Lung microvascular endothelial cell (primary cell): ENCODE measurements at regions not wholly inside any gene's neighbourhood (a gene's known extent, or its start where the extent isn't known, plus 50 kb on each side); places are given as distances from the start of the nearest gene placed in this dataset.
"Not testable (repeated sequence)": the region's sequence is repeated elsewhere in the genome, so short reads cannot be mapped to it uniquely, and the experiment has no call there.

Experiments
- DNase-seq, 2 donors: peaks; one replicate each; pipeline versions ENCODE4 v3.0.0 to v3.0.0-alpha.2; 2010; ENCODE audit warnings: low read depth in 2 of 2

DNA sequence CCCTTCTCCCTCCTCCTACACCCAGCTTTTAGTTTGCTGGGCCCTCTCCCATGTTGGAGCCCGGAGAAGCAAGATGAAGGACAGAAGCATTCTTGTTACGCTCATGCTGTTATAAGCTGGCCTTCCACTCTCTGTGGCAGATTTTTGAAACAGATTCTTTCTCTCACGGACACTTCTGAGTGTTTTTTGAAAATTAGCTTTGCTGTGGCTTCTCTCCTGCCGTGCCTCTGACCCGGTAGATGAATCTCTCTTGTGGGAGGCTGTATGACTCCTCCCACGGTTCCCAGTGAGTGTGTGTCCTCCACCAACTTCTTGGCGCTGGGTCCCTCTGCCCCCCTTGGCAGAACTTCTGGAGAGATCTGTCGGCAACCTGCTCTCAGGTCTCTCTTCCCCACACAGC is 269.3 kb upstream of the MYT1L start:
- DNase-seq = no peak

DNA sequence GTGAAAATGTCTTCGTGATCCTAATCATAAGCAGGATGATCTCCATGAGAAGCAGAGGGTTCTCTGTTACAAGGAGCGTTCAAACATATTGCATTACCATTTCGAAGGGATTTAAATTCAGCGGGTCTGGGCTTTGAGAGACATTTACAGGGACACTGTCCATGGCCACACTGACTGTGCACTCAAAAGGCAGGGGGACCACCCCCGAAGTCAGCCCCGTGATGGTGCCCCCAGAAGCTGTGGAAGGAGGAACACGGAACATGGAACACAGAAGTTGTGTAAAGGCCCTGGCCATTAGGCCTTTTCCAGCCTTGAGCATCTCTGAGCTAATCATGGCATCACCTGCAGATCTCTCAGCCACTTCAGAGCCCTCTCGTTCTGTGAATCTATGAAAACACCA is 268.4 kb upstream of the MYT1L start:
- no peak for DNase-seq

DNA sequence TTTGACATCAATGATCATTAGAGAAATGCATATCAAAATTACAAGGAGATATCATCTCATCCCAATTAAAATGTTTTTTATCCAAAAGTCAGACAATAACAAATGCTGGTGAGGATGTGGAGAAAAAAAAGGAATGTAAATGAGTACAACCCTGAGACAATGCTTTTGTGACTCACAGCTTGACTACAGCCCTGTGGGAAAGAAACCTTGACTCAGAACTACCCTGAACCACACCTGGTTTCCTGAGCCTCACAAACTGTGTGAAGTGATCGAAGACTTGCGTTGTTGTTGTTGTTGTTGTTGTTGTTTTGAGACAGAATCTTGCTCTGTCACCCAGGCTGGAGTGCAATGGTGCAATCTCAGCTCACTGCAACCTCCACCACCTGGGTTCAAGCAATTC is 266.6 kb upstream of the MYT1L start:
- DNase-seq = no peak

- no peak for DNase-seq
Observed at GRCh38 chr2:2591542-2591940, 260.5 kb upstream of the MYT1L start.

DNA sequence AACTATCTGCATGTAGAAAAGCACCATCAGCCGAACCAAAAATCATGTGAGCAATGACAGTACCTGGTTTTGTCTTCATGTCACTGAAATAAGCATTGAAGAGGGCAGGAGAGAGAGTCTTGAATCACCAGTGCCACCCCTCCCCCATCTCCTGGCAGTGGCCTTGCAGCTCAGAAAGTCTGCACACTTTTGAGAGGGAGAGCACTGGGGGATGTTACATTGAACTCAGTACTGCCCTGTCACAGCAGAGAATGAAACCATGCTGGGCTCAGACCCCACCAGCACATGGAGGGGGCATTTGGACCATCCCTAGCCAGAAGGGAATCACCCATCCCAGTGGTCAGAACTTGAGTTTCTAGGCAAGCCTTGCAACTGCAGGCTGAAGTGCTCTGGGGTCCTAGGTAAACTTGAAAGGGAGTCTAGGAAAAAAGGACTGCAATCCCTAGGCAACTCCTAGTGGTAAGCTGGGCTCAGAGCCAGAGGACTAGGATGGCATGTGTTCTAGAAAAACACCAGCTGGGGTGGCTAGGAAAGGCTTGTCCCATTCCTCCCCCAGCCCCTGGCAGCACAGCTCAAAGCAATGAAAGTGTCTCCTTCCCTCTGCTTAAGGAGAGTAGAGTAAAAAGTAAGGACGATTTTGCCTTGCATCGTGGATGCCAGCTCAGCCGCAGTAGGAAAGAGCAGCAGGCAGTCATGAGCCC is 259.9 kb upstream of the MYT1L start:
- no peak for DNase-seq

DNA sequence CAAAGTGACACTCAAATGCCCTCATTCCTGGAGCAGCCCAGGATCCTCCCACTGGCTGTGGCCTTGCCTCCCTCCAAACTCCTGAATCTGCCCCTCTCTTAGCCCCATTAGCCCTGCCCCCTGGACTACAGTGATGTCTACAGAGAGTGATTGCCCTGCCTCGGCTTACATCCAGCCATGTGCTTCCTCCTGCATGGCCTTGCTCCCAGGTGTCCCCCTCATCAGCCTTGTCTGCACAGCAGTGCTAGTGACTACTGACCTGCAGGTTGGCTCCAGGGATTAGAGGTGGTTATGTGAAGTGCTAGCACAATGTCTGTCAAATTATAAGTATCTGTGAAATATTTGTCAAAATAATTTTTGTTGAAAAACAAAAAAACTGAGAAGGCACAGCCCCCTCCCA is 259.1 kb upstream of the MYT1L start:
- DNase-seq = no peak

- DNase-seq = no peak
Observed at GRCh38 chr2:2588777-2589176, 257.7 kb upstream of the MYT1L start.

GRCh38 chr2:2587354-2587753 is 256.3 kb upstream of the MYT1L start:
- no peak for DNase-seq

DNA sequence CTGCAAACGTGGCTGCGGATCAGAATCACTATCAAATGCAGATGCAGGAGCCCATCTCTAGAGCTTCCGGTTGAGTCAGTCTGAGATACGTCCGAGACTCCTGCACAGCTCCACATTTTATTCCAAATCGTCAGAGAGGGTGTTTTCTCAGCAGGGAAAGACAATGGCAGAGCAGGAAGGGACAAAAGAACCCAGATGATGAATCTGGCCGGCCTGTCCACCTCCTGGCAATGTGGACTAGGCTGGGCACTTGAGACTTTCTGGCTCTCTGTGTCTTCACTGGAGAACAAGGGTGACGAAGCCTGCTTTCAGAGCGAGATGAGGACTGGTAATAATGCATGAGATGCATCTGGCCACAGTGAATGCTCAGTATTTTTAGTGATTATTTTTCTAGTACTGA is 255.9 kb upstream of the MYT1L start:
- DNase-seq = no peak

DNA sequence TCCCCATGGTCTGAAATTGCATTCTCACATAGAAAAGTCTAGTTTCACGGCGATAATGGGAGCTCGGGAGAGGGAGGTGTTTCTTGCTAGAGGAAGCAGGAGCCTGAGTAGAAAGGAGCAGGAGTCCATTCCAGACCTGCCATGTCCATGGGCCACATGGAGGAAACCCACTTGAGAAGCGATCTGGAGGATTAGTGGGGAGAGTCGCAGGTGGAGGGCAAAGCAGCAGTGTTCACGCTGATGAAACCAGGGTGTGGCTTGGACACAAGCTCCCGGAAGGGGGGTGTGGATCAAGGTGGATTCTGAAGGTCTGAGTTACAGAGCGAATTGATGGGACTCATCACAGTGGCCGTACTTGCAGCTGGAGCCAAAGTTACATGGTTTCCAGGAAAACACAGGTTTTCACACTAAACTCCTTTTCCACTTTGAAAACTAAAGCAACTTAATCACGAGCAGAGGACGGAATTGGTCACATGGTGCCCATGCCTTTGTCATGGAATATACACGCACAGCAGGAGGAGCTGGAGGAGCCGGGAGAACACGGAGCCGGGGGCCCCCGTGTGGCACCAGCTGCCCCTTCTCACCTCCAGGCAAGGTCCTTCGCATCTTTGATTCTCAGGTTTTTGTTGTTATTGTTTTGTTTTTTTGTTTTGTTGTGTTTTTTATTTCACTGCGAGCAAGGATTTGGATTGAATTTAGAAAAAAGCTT is 255.1 kb upstream of the MYT1L start:
- DNase-seq = no peak

DNA sequence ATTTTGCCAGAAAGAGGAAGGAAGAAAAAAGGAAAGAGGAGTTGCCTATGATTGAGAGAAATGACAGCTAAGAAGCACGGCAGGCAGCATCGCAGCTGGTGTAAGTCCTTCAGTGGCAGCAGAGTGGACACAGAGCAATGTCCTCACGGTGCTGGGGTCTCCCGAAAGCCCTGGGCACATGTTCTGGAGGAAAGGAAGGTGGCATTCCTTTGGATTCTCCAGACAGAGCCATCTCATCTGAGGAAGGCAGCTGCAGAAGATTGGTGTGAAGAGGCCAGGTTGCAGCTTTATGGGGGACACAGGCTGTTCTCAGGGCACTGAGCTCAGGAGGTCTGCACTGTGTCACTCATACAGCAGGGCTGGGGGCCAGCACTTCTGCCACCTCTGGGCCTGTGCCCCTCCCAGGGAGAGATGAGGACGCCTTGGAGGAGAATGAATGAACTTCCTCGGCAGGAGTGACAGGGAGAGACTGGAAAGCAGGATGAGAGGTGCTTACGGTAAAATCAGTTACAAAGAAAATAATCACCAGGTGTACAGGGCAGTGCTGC is 252.0 kb upstream of the MYT1L start:
- no peak for DNase-seq

DNA sequence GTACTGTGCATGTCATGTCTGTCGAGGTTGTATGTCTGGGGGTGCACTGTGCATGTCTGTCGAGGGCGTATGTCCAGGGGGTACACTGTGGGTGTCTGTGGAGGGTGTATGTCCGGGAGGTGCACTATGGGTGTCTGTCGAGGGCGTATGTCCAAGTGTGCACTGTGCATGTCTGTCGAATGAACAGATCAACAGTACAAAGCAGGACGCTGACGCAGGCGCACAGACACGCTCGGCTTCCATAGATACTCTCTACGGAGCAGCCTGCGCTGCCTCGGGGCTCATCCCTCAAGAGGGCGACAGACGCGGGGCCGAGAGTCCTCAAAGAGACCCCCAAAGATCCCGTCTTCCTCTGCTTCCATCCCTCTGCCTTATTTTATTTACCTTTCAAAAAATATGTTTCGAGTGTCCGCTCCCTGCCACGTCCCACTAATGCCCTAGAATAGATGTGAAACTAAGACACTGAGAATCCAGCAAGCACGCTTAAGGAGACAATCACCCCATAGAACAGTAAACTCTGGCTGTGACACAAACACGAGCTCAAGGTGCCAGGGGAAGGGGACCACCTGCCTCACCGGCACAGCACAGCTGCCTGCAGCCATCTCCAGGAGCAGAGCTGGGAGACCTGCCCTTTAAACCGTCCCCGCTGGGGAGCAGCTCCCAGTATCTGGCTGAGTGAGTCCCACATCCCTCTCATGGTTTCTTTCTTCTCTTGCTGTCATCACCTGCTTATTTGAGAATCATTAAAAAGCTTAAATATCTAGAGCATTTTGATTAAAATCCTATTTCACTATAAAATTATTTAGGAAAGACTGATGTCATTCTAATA is 250.5 kb upstream of the MYT1L start:
- DNase-seq = no peak

- DNase-seq = not testable (repeated sequence)
Observed at GRCh38 chr2:2580841-2581240, 249.8 kb upstream of the MYT1L start.

DNA sequence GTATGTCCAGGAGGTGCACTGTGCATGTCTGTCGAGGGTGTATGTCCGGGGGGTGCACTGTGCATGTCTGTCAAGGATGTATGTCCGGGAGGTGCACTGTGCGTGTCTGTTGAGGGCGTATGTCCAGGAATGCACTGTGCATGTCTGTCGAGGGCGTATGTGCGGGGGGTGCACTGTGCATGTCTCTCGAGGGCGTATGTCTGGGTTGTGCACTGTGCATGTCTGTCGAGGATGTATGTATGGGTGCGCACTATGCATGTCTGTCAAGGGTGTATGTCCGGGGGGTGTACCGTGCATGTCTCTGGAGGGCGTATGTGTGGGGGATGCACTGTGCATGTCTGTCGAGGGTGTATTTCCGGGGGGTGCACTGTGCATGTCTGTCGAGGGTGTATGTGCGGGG is 249.3 kb upstream of the MYT1L start:
- no peak for DNase-seq

DNA sequence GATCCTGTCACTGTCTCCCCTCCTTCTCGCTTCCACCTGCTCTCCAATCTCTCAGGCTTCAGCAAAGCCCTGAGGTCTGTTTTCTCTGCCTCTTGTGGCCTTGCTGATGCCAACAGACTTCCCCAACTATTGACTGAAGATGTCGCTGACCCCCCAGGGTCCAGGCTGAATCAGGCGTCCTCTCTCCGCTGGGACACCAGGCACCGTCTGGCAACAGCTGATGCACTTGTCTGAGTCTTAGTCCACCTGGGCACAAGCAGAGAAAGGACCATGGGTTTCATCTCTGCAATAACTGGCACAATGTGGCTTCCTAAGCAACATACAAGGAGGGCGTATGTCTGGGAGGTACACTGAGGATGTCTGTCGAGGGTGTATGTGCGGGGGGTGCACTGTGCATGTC is 248.7 kb upstream of the MYT1L start:
- no peak for DNase-seq

- DNase-seq = no peak
Observed at GRCh38 chr2:2577407-2577831, 246.3 kb upstream of the MYT1L start.

- no peak for DNase-seq
Observed at GRCh38 chr2:2575870-2576386, 244.9 kb upstream of the MYT1L start.

DNA sequence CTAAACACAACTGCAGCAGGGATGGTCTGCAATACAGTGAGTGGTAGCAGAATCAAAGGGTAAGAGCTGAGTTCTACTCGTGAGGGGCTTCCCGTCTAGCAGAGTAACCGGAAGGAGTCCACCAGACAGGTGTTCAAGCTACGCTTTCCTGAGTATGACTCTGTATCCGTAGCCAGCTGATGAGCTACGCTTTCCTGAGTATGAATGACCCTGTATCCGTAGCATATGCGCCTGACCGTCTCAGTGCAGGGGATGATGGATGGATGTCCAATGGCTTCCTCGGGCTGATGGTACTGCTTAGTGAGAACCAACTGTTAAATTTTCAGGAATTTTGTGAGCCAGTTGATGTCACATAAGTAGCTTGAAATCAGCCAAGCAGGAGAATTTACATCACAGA is 244.1 kb upstream of the MYT1L start:
- DNase-seq = no peak

DNA sequence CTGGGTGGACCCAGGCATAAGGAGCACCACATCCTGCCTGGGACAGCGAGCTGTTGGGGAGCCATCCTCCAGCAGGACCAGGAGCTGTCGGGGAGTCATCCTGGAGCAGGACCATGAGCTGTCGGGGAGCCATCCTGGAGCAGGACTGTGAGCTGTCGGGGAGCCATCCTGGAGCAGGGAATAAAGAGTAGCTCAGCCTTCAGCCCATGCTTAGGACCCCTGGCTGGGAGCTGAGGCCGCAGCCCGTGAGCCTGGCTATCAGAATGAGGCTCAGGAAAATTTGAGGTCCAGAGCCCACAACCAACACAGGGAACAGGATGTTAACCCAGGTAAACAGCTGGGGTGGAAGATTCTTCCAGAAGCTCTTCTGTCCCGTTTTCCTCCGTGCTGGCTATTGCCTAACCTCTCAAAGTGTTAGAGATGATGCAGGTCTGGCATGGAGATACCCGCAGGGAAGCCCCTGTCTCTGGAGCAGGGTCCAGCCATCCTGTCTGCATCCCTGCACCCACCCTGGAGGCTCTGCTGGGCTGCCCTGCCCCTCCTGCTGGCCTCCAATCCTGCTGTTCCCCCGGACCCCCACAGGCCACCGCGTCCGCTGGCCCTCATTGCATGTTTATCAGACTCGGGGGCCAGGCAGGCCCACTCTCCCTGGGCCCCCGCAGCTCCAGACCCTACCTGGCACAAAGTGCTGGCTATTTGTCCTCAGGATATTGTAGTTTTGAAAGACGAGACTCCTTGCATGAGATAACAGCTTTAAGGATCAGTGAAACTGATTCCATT is 243.5 kb upstream of the MYT1L start:
- no peak for DNase-seq

DNA sequence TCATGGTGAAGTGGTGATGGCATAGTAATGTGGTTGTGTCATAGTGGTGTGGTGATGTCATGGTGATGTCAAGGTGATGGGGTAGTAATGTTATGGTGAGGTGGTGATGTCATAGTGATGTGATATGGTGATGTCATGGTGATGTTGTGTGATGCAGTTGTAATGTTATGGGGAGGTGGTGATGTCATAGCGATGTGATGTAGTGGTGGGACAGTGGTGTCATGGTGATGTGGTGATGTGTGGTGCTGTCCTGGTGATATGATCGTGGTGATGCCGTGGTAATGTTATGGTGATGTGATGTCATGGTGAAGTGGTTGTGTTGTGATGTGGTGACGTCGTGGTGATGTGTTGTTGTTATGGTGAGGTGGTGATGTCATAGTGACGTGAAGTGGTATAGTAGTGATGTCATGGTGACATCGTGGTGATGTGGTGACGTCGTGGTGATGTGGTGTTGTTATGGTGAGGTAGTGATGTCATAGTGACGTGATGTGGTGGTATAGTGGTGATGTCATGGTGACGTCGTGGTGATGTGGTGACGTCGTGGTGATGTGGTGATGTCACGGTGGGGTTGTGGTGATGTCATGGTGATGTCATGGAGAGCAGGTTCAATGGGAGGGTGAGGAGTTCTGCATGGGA is 242.7 kb upstream of the MYT1L start:
- peak in 1 of 2 donors; percentile 1 for DNase-seq

GRCh38 chr2:2573205-2573604 is 242.1 kb upstream of the MYT1L start:
- no peak for DNase-seq
